NCI-H510A (cell line): ENCODE measurements at regions not wholly inside any gene's neighbourhood (a gene's known extent, or its start where the extent isn't known, plus 50 kb on each side); places are given as distances from the start of the nearest gene placed in this dataset.

ENCODE experiments used
- DNase-seq: peaks from one replicate; lab custom pipeline; 2025; lab: John Stamatoyannopoulos, UW

DNA sequence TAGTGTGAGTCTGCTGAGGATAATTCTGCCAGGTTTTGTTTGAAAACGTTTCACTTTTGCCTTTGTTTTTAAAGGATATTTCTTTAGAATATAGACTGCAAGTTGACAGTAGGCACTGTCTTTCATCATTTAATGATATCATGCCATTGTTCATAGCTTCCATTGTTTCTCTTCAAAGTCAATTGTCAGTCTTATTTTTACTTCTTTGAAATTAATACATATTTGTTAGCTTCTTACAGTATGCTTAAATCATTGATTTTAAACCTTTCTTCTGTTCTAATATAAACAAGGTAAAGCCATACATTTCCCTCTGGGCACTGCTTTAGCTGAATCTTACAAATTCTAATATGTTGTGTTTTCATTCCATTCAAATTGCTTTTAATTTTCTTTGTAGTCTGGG is 62.3 kb upstream of the PARVA start:
- DNase-seq = no peak

- no peak for DNase-seq
These were observed 60.9 kb upstream of the PARVA start for GRCh38 chr11:12316432-12316831.

- DNase-seq = no peak
These were observed 58.5 kb upstream of the PARVA start for GRCh38 chr11:12318791-12319438.

- peak; percentile 71 for DNase-seq
These were observed 57.9 kb upstream of the PARVA start for GRCh38 chr11:12319461-12319951.

DNA sequence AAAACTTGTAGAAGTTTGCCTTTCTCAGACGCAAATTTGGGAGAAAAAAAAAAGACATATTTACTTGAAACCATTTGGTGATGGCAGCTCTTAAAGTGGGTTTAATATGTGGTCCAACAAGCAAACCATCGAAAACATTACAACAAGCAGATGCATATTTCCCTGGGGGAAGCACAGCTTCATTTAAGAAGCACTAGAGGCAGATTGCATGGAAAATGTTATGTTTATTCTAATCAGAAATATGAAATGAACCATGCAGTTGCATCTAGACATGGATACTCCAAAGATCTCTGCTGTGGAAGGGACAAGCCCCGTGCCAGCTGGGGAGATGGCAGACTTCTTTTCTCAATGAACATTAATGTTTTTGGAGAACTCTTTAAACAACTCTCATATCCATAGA is 57.4 kb upstream of the PARVA start:
- no peak for DNase-seq

DNA sequence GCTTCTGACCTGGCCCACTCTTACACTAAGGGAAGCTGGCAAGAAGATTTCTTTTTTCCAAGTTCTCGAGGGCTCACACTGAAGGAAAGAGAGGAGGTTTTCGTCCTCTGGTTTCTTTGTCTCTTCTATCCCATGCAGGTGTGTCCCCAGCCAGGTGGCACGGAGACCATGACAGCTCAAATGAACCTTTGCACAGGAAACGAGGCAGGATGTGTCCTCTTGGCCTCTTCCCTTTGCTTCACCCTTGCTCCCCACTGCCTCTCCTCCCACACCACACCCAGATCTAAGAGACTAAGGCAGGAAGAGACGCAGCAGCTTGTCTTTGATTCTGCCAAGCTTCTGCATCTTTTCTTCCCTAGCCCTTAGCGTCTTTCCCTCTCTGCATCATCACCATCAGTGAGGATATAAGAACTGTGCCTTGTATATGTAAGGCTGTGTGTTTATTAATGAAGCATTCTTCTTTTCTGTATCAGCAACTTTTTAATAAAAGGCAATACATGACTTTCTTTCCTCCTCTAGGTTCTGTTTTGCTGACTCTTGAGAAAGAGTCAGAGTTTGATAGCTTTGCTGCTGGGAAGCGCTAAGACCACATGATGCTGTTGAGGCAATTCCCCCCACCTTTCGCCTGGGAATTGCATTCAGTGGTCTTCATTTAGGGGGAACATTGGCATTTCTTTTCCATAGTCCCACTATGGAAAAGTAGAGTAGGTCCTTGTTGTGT is 56.0 kb upstream of the PARVA start:
- DNase-seq = no peak

- no peak for DNase-seq
These were observed 52.8 kb upstream of the PARVA start for GRCh38 chr11:12324585-12324984.
